CD14-positive monocyte (primary cell): ENCODE measurements at regions not wholly inside any gene's neighbourhood (a gene's known extent, or its start where the extent isn't known, plus 50 kb on each side); places are given as distances from the start of the nearest gene placed in this dataset.

Experiments
- DNase-seq, 3 donors: peaks; one replicate each; pipeline ENCODE4 v3.0.0-alpha.2; 2011 to 2022
- H2AFZ ChIP-seq: 2 replicates; pipeline ENCODE4 v1.6.0; 2012; ENCODE audit warnings: mild to moderate bottlenecking, low read depth, low read length, inconsistent platforms; ENCODE audit not compliant: insufficient read depth, poor library complexity, severe bottlenecking
- H3K27ac ChIP-seq, 2 donors: 1 replicate in 1 of 2; 2 replicates in 1 of 2; pipeline ENCODE4 v1.5.1; 2012 to 2013; ENCODE audit warnings: low read length in 2 of 2, control low read depth in 1 of 2, inconsistent platforms in 1 of 2, low read depth in 1 of 2, mild to moderate bottlenecking in 1 of 2
- H3K27me3 ChIP-seq, 2 donors: one replicate each; pipeline versions ENCODE4 v1.6.0 to v1.6.1; 2011 to 2013; ENCODE audit warnings: low read length in 2 of 2; ENCODE audit not compliant: control insufficient read depth in 2 of 2, insufficient read depth in 2 of 2
- H3K36me3 ChIP-seq, 2 donors: replicated peaks in 1 of 2; 1 replicate in 1 of 2; 2 replicates in 1 of 2; pipeline versions ENCODE4 v1.5.1 to v1.6.1; 2012 to 2013; ENCODE audit warnings: low read length in 2 of 2, control low read depth in 1 of 2, inconsistent platforms in 1 of 2, mild to moderate bottlenecking in 1 of 2; ENCODE audit not compliant: insufficient read depth in 2 of 2, control insufficient read depth in 1 of 2
- H3K4me1 ChIP-seq, 2 donors: 1 replicate in 1 of 2; 2 replicates in 1 of 2; pipeline versions ENCODE4 v1.5.1 to v1.6.1; 2012 to 2013; ENCODE audit warnings: low read length in 2 of 2, control low read depth in 1 of 2, inconsistent platforms in 1 of 2, mild to moderate bottlenecking in 1 of 2, moderate library complexity in 1 of 2; ENCODE audit not compliant: insufficient read depth in 2 of 2, control insufficient read depth in 1 of 2
- H3K4me2 ChIP-seq: replicated peaks from 2 replicates; pipeline ENCODE3; 2012; ENCODE audit warnings: low read length, moderate library complexity, mild to moderate bottlenecking; ENCODE audit not compliant: poor library complexity, severe bottlenecking; ENCODE audit errors: extremely low read depth
- H3K4me3 ChIP-seq, 3 experiments: fragments of 200-600 bp in 1 of 3; sonication (generic) in 1 of 3; replicated peaks in 1 of 3; 1 replicate in 2 of 3; 2 replicates in 1 of 3; pipeline ENCODE4 v1.5.1; 2011 to 2013; ENCODE audit warnings: low read length in 3 of 3, mild to moderate bottlenecking in 3 of 3, control low read depth in 2 of 3, low read depth in 2 of 3, inconsistent platforms in 1 of 3, moderate library complexity in 1 of 3
- H3K79me2 ChIP-seq: 2 replicates; pipeline ENCODE4 v1.6.0; 2012; ENCODE audit warnings: mild to moderate bottlenecking, control low read depth, inconsistent platforms, low read length, moderate library complexity; ENCODE audit not compliant: insufficient read depth
- H3K9ac ChIP-seq: 2 replicates; pipeline ENCODE4 v1.6.0; 2017; ENCODE audit warnings: low read length, mild to moderate bottlenecking; ENCODE audit not compliant: insufficient read depth, poor library complexity, severe bottlenecking
- H3K9me3 ChIP-seq, 2 donors: replicated peaks in 1 of 2; 1 replicate in 1 of 2; 2 replicates in 1 of 2; pipeline versions ENCODE4 v1.5.1 to v1.6.1; 2012 to 2013; ENCODE audit warnings: low read length in 2 of 2, control low read depth in 1 of 2; ENCODE audit not compliant: control insufficient read depth in 1 of 2, insufficient read depth in 1 of 2
- H4K20me1 ChIP-seq: 2 replicates; pipeline ENCODE4 v1.6.0; 2012; ENCODE audit warnings: mild to moderate bottlenecking, low read length, control low read depth, moderate library complexity; ENCODE audit not compliant: insufficient read depth
- H3K27ac Mint-ChIP-seq, 7 donors: one replicate each; pipeline ENCODE4 v1.8.0; 2020; ENCODE audit warnings: mild to moderate bottlenecking in 7 of 7, mixed read lengths in 7 of 7, moderate library complexity in 6 of 7, inconsistent platforms in 2 of 7
- H3K27me3 Mint-ChIP-seq, 3 donors: one replicate each; pipeline ENCODE4 v1.8.0; 2021 to 2022; ENCODE audit warnings: low read depth in 3 of 3, mild to moderate bottlenecking in 3 of 3, mixed read lengths in 3 of 3, moderate library complexity in 3 of 3, inconsistent platforms in 1 of 3
- H3K36me3 Mint-ChIP-seq, 2 donors: one replicate each; pipeline ENCODE4 v1.8.0; 2020; ENCODE audit warnings: mixed read lengths in 2 of 2, inconsistent platforms in 1 of 2, mild to moderate bottlenecking in 1 of 2
- H3K4me1 Mint-ChIP-seq: one replicate; pipeline ENCODE4 v1.8.0; 2020; ENCODE audit warnings: mild to moderate bottlenecking, mixed read lengths
- H3K4me3 Mint-ChIP-seq, 2 donors: one replicate each; pipeline ENCODE4 v1.8.0; 2020; ENCODE audit warnings: mild to moderate bottlenecking in 2 of 2, mixed read lengths in 2 of 2, moderate library complexity in 1 of 2
- H3K9me3 Mint-ChIP-seq, 7 donors: one replicate each; pipeline ENCODE4 v1.8.0; 2020 to 2022; ENCODE audit warnings: mixed read lengths in 7 of 7, mild to moderate bottlenecking in 6 of 7, moderate library complexity in 6 of 7, inconsistent platforms in 2 of 7
- CTCF ChIP-seq: fragments of 200-600 bp; IDR thresholded peaks from one replicate; pipeline ENCODE4 v1.8.0; 2022; ENCODE audit warnings: antibody characterized with exemption, mild to moderate bottlenecking
- WGBS: methylation state at CpG from one replicate; pipeline ENCODE4 v1.1.5; 2013; ENCODE audit warnings: missing lambda C conversion rate; ENCODE audit not compliant: insufficient coverage; 5-methylcytosine and 5-hydroxymethylcytosine counted together
- intact Hi-C, 2 donors: fragments of 100-400 bp; cut with micrococcal nuclease; formaldehyde crosslinking; loops; one replicate each; pipeline versions ENCODE4 v1.15.0 to v1.15.1; 2023

GRCh38 chr2:23208339-23208738, 176.6 kb upstream of the KLHL29 start:
- intact Hi-C loops = no loop called here
- H3K4me2 ChIP-seq = no peak overlapping the region
- no peaks in the 10 kb centered on the region for H4K20me1 ChIP-seq
- no peaks in the 10 kb centered on the region for H3K27me3 Mint-ChIP-seq
- no peak overlapping the region for H3K27ac Mint-ChIP-seq
- TF ChIP-seq CTCF = no peak
- H3K9ac ChIP-seq = no peak overlapping the region
- no peak for DNase-seq
- peaks cover 0 to 12% (median 3%) of the 10 kb centered on the region in 7 donors for H3K9me3 Mint-ChIP-seq
- no peak overlapping the region for H3K27ac ChIP-seq
- 100% methylated on average over 1 of the region's 2 CpGs for WGBS
- H3K79me2 ChIP-seq = no peaks in the 10 kb centered on the region
- H3K9me3 ChIP-seq = no peaks in the 10 kb centered on the region
- H3K36me3 ChIP-seq = no peaks in the 10 kb centered on the region
- H2AFZ ChIP-seq = no peak overlapping the region
- H3K36me3 Mint-ChIP-seq = no peaks in the 10 kb centered on the region
- H3K4me3 Mint-ChIP-seq = no peak overlapping the region
- H3K4me3 ChIP-seq = no peak overlapping the region
- no peaks in the 10 kb centered on the region for H3K27me3 ChIP-seq
- H3K4me1 ChIP-seq = no peaks in the 10 kb centered on the region
- no peaks in the 10 kb centered on the region for H3K4me1 Mint-ChIP-seq

- no peak for TF ChIP-seq CTCF
- Histone ChIP-seq H2AFZ (no peak overlapping the region), H4K20me1 (no peaks in the 10 kb centered on the region), H3K9me3 (no peaks in the 10 kb centered on the region), H3K4me2 (no peak overlapping the region), H3K27me3 (no peaks in the 10 kb centered on the region), H3K36me3 (no peaks in the 10 kb centered on the region), H3K4me1 (no peaks in the 10 kb centered on the region), H3K27ac (no peak overlapping the region), H3K79me2 (no peaks in the 10 kb centered on the region), H3K4me3 (no peak overlapping the region), H3K9ac (no peak overlapping the region)
- Mint-ChIP-seq H3K27me3 (no peaks in the 10 kb centered on the region), H3K27ac (no peak overlapping the region), H3K9me3 (peaks cover 0 to 12% (median 1%) of the 10 kb centered on the region in 7 donors), H3K4me1 (no peaks in the 10 kb centered on the region), H3K36me3 (no peaks in the 10 kb centered on the region), H3K4me3 (no peak overlapping the region)
- intact Hi-C loops = no loop called here
- 0% methylated on average over 1 of the region's 1 CpG for WGBS
- no peak for DNase-seq
Measured at GRCh38 chr2:23209059-23209458, 175.9 kb upstream of the KLHL29 start.
